GM12865 (cell line): ENCODE measurements at regions not wholly inside any gene's neighbourhood (a gene's known extent, or its start where the extent isn't known, plus 50 kb on each side); places are given as distances from the start of the nearest gene placed in this dataset.
A peak's percentile ranks its signal among the peaks of the same experiment; 100 is the strongest.

ENCODE experiments used
- DNase-seq: peaks from one replicate; pipeline ENCODE4 v3.0.0; 2010; ENCODE audit warnings: low read depth
- H3K4me3 ChIP-seq: 2 replicates; pipeline ENCODE4 v1.5.1; 2011; ENCODE audit warnings: mild to moderate bottlenecking, low read depth, low read length, control low read depth
- CTCF ChIP-seq: IDR thresholded peaks from 2 replicates; pipeline ENCODE4 v1.5.1; 2011; ENCODE audit warnings: low read length, control low read depth, low read depth, inconsistent platforms; ENCODE audit not compliant: insufficient read depth; ENCODE audit errors: missing control alignments

DNA sequence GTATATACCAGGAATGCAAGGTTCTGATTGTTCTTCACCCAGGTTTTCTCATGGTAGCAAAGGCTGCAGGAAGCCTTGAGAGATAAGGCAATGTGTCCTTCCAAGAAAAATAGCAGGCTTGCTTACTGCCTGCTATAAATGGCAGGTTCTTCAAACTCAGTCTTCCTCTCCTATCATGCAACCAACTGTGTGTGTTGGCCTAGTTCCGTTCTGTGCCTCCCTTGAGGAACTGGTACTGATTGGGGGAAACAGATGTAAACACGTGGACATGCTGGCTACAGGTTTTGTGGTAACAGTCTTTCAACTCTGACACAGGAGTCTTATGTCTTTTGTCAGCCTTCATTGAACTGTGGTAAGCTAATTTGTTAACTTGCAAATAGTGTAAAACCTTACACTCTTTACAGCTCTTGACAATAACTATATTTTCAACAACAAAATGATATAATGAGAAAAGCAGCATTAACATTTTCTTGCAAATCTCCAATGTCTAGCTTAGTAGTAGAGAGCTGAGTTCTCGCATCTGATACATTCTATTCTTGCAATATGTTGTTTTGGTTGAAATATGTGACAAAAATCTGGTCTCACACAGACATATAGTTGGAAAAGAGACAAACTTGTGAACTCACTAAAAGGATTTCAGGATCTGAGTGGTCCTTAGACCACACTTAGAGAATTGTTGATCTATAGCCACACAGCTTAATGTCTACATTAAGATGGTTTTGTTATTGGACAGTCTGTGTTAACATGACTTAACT is 54.7 kb upstream of the LSM8 start:
- no peak for TF ChIP-seq CTCF
- no peak overlapping the region for H3K4me3 ChIP-seq
- peak; percentile 8 for DNase-seq

GRCh38 chr7:118132764-118133163 is 51.2 kb upstream of the LSM8 start:
- no peak for DNase-seq
- TF ChIP-seq CTCF, result no peak
- no peak overlapping the region for H3K4me3 ChIP-seq
